GM12872 (cell line): ENCODE measurements at regions not wholly inside any gene's neighbourhood (a gene's known extent, or its start where the extent isn't known, plus 50 kb on each side); places are given as distances from the start of the nearest gene placed in this dataset.

ENCODE experiments used
- TF ChIP-seq, protein P1 (sequence below): IDR thresholded peaks from 3 replicates; pipeline ENCODE4 v1.5.1; 2011; ENCODE audit warnings: low read depth, mild to moderate bottlenecking, low read length, moderate library complexity; ENCODE audit not compliant: insufficient read depth

DNA sequence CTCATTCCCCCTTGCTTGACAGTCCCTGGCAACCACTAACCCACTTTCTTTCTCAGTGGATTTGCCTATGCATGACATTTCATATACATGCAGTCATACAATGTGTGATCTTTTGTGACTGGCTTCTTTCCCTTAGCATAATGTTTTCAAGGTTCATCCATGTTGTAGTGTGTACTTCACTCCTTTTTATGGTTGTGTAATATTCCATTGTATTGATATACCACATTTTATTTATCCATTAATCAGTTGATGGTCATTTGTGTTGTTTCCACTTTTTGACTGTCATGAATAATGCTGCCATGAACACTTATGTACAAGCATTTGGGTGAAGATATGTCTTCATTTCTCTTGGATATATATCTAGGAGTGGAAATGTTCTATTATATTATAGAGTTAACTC lies 127.7 kb upstream of the GRIK3 start:
- TF ChIP-seq, protein P1, sequence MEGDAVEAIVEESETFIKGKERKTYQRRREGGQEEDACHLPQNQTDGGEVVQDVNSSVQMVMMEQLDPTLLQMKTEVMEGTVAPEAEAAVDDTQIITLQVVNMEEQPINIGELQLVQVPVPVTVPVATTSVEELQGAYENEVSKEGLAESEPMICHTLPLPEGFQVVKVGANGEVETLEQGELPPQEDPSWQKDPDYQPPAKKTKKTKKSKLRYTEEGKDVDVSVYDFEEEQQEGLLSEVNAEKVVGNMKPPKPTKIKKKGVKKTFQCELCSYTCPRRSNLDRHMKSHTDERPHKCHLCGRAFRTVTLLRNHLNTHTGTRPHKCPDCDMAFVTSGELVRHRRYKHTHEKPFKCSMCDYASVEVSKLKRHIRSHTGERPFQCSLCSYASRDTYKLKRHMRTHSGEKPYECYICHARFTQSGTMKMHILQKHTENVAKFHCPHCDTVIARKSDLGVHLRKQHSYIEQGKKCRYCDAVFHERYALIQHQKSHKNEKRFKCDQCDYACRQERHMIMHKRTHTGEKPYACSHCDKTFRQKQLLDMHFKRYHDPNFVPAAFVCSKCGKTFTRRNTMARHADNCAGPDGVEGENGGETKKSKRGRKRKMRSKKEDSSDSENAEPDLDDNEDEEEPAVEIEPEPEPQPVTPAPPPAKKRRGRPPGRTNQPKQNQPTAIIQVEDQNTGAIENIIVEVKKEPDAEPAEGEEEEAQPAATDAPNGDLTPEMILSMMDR, result no peak

DNA sequence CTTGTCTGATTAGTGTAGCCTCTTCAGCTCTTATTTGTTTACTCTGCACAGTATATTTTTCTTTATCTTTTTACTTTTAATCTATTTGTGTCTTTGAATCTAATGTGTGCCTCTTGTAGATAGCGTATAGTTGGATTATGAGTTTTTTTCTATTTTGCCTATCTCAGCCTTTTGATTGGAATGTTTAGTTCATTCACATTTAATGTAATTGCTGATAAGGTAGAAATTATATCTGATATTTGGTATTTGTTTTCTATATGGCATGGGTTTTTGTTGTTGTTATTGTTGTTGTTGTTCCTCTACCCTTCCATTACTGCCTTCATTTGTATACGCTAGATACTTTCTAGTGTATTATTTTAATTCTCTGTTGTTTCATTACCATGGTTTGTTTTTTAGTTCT lies 131.7 kb upstream of the GRIK3 start:
- TF ChIP-seq, protein P1, result no peak

DNA sequence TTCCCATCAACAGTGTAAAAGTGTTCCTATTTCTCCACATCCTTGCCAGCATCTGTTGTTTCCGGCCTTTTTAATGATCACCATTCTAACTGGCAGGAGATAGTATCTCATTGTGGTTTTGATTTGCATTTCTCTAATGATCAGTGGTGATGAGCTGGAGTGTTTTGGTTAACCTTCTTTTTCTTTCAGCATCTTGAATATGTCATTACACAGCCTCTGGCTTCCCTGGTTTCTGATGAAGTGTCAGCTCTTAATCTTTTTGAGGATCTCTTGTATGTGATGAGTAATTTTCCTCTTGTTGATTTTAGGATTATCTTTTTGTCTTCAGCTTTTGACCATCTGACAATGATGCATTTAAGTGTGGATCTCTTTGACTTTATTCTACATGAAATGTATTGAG lies 133.2 kb upstream of the GRIK3 start:
- TF ChIP-seq, protein P1, result no peak

DNA sequence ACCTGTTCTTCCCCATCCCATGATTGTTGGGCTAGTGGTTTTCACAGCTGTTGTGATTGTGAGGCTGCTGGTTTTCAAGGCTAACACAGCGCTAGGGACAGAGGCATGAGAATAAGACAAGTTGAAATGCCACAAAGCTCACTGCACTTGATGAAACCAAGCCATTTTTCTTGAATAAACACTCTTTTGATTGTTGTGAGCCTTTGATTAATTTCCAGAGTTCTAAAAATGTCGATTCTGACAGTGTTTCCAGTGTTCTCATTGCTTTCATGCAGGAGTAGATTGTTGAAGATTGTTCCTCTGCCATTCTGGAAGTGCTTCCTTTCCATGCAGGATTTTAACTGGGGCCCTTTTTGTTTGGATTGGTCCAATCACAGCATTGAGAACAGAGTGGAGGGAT lies 134.9 kb upstream of the GRIK3 start:
- TF ChIP-seq, protein P1, result no peak

DNA sequence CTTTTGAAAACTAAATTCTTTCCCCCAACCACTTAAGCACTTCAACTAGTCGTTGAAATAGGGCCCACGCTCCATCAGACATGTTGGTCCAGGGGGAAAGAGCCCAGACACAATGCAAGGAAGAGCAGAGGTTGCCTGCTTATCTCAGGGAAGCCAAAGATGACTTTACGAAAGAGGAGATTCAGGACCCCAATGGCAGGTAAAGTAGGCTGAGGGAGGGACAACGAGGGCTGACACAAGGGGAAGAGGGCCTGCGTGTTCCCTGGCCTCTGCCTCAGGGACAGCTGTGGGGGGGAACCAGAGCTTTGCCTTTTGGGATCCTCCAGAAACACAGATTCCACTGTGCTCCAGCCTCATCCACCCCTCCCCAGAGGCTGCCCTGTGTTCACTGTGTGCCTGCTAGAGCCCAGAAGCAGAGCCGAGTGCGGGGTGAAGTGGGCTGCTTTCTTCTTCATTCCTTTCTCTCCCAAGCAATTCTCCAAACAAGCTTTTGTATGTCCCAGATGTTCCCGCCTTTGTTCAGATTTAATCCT lies 135.5 kb upstream of the GRIK3 start:
- TF ChIP-seq, protein P1, result no peak

DNA sequence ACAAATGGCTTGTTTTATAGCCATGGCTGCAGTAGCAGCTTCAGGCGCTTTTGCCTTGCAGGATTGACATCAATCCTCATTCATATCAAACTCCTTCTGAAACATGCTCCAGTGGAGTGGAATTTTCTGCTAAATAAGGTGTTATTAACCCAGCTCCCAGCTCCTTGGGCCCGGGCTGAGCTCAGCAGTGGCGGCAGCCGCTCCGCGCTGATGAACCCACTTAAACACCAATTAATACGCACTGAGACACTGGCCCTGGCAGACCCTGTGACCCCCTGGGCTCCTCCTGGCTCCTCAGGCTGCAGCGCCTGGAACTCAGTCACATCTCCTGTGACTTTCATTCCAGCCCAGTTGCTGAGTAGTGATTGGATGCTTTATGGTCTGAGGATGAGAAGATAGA lies 137.4 kb upstream of the GRIK3 start:
- TF ChIP-seq, protein P1, result no peak

DNA sequence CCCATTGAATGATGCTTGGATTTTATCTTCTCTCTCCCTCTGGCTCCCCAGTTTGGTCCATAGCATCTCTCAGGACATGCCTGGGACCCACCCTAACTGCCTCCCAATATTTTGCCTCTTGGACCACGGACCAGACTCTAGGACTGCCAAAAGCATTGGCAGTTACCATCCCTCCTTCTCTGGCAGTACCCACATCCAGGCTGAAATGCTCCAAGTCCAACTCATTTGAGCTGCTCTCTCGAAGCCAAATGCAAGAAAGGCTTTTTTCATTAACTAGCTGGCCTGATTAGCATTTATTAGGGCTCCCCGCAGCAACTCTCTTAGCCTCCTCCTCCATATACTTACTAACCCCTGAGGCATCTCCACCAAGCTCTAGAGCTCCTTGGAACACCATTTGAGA lies 140.0 kb upstream of the GRIK3 start:
- TF ChIP-seq, protein P1, result no peak
